K562 (cell line): ENCODE measurements at regions not wholly inside any gene's neighbourhood (a gene's known extent, or its start where the extent isn't known, plus 50 kb on each side); places are given as distances from the start of the nearest gene placed in this dataset.

ENCODE experiments used
- ATAC-seq: fragments of 200-7000 bp; cut with Tn5 transposase; 3 replicates; pipeline ENCODE4 v1.9.1; 2020; ENCODE audit warnings: moderate library complexity
- BruUV-seq: library from RNA; stranded (reverse); fragments of 400-500 nt; replicated peaks from 2 replicates; lab custom pipeline; 2021; lab: Mats Ljungman, UMichigan
- CTCF ChIA-PET: fragments of 300-600 bp; formaldehyde crosslinking; extraction: SDS; loops from one replicate; lab custom pipeline; 2021; ENCODE audit warnings: low intra/inter-chr PET ratio; lab: Yijun Ruan, JAX
- POLR2A ChIA-PET: fragments of 300-600, 350-650 bp; sonication (Branson Sonifier 250); formaldehyde crosslinking; extraction: SDS; loops from one replicate; lab custom pipeline; 2021; ENCODE audit warnings: antibody characterized with exemption, inconsistent platforms; lab: Yijun Ruan, JAX
- DNase-seq, 4 experiments: peaks; one replicate each; pipeline versions ENCODE4 v3.0.0 to v3.0.0-alpha.2; 2011 to 2018; ENCODE audit warnings: low spot score in 3 of 4, mixed read lengths in 3 of 4; ENCODE audit errors: extremely low read depth in 1 of 4
- FAIRE-seq: peaks from 2 replicates; lab custom pipeline; 2011; peaks lifted over from hg19 to GRCh38; lab: Jason Lieb, UNC
- H2AFZ ChIP-seq: 2 replicates; pipeline ENCODE4 v1.6.0; 2011; ENCODE audit warnings: low read depth, low read length, control low read depth, inconsistent platforms
- H3K27ac ChIP-seq: fragments of 200-600 bp; 3 replicates; pipeline ENCODE4 v1.8.0; 2011; ENCODE audit warnings: low read depth, mild to moderate bottlenecking, control low read depth, inconsistent platforms, low read length, moderate library complexity, mixed read lengths; ENCODE audit errors: extremely low read depth
- H3K27me3 ChIP-seq, 2 experiments: fragments of 300-600 bp in 1 of 2; 2 replicates in 1 of 2; 3 replicates in 1 of 2; pipeline versions ENCODE4 v1.6.0 to v1.8.0; 2011; ENCODE audit warnings: inconsistent platforms in 2 of 2, low read length in 2 of 2, mild to moderate bottlenecking in 1 of 2, mixed read lengths in 1 of 2, moderate library complexity in 1 of 2; ENCODE audit not compliant: control insufficient read depth in 2 of 2, insufficient read depth in 2 of 2
- H3K36me3 ChIP-seq: fragments of 300-600 bp; 3 replicates; pipeline ENCODE4 v1.8.0; 2011; ENCODE audit warnings: mild to moderate bottlenecking, low read length, inconsistent platforms; ENCODE audit not compliant: control insufficient read depth, insufficient read depth
- H3K4me1 ChIP-seq, 2 experiments: fragments of 200-600 bp in 1 of 2; replicated peaks in 1 of 2; 2 replicates in 1 of 2; 3 replicates in 1 of 2; pipeline versions ENCODE4 v1.5.1 to v1.8.0; 2011; ENCODE audit warnings: inconsistent platforms in 2 of 2, low read length in 2 of 2, mild to moderate bottlenecking in 1 of 2, mixed read lengths in 1 of 2, moderate library complexity in 1 of 2; ENCODE audit not compliant: control insufficient read depth in 2 of 2, insufficient read depth in 2 of 2
- H3K4me2 ChIP-seq: 2 replicates; pipeline ENCODE4 v1.6.1; 2011; ENCODE audit warnings: low read length, control low read depth, inconsistent platforms, mixed read lengths; ENCODE audit not compliant: insufficient read depth
- H3K4me3 ChIP-seq: fragments of 200-600 bp; sonication (generic), shearing (Covaris generic); 2 replicates; pipeline ENCODE4 v1.5.1; 2016; ENCODE audit warnings: control low read depth, inconsistent platforms
- H3K79me2 ChIP-seq: fragments of 200-600 bp; 3 replicates; pipeline ENCODE4 v1.8.0; 2011; ENCODE audit warnings: low read length, inconsistent platforms; ENCODE audit not compliant: control insufficient read depth, insufficient read depth
- H3K9ac ChIP-seq, 2 experiments: 2 replicates each; pipeline versions ENCODE4 v1.6.0 to v1.6.1; 2011; ENCODE audit warnings: low read depth in 2 of 2, low read length in 2 of 2, control low read depth in 1 of 2, inconsistent platforms in 1 of 2, mild to moderate bottlenecking in 1 of 2, mixed read lengths in 1 of 2; ENCODE audit not compliant: insufficient read depth in 1 of 2
- H3K9me1 ChIP-seq: one replicate; pipeline ENCODE4 v1.6.0; 2011; ENCODE audit warnings: inconsistent platforms, mild to moderate bottlenecking, low read length, moderate library complexity; ENCODE audit not compliant: control insufficient read depth, insufficient read depth
- H3K9me3 ChIP-seq: replicated peaks from 2 replicates; pipeline ENCODE4 v1.5.1; 2011; ENCODE audit warnings: low read depth, low read length, inconsistent platforms; ENCODE audit not compliant: control insufficient read depth, insufficient read depth
- H4K20me1 ChIP-seq: replicated peaks from 2 replicates; pipeline ENCODE4 v1.6.1; 2011; ENCODE audit warnings: low read length, inconsistent platforms, mixed read lengths; ENCODE audit not compliant: control insufficient read depth, insufficient read depth
- FOXP1 ChIP-seq: sonication (generic); formaldehyde crosslinking; IDR thresholded peaks from 2 replicates; pipeline ENCODE4 v1.8.0; 2022; ENCODE audit warnings: mild to moderate bottlenecking, missing genetic modification reagents
- MCM5 ChIP-seq: fragments of 450-650 bp; IDR thresholded peaks from 2 replicates; pipeline ENCODE4 v1.6.1; 2016; ENCODE audit warnings: low read depth
- MYC ChIP-seq, 2 experiments: fragments of 250-450 bp in 1 of 2; sonication (Bioruptor Pico) in 1 of 2; IDR thresholded peaks; 2 replicates each; pipeline versions ENCODE4 v1.5.1 to v1.6.1; 2012 to 2021; ENCODE audit warnings: low read depth in 2 of 2, borderline replicate concordance in 1 of 2, improper control_type of control experiment in 1 of 2, low read length in 1 of 2, mild to moderate bottlenecking in 1 of 2, moderate library complexity in 1 of 2
- NCOA2 ChIP-seq, 2 experiments: fragments of 450-650 bp; IDR thresholded peaks; 2 replicates each; pipeline ENCODE4 v1.6.1; 2018; ENCODE audit warnings: mild to moderate bottlenecking in 2 of 2, moderate library complexity in 1 of 2; ENCODE audit not compliant: partially characterized antibody in 2 of 2
- PHB ChIP-seq: fragments of 250-450 bp; sonication (Bioruptor Pico); IDR thresholded peaks from 2 replicates; pipeline ENCODE4 v1.5.0; 2021
- ZC3H11A ChIP-seq: IDR thresholded peaks from 2 replicates; pipeline ENCODE4 v1.6.1; 2012; ENCODE audit warnings: low read depth, low read length, improper control_type of control experiment
- ZFX ChIP-seq: sonication (generic); formaldehyde crosslinking; IDR thresholded peaks from 2 replicates; pipeline ENCODE4 v1.8.0; 2022; ENCODE audit warnings: mild to moderate bottlenecking, missing genetic modification reagents, moderate library complexity
- WGBS: fragments of 100-300 bp; shearing (Covaris generic); methylation state at CpG from one replicate; pipeline ENCODE4 v1.1.6; 2016; ENCODE audit warnings: low coverage, mixed read lengths; ENCODE audit not compliant: insufficient coverage; ENCODE audit errors: missing lambda C conversion rate; 5-methylcytosine and 5-hydroxymethylcytosine counted together
- in situ Hi-C: fragments of 300-500 bp; cut with MboI; formaldehyde crosslinking; loops from 4 replicates; pipeline ENCODE4 v1.15.0; 2018; ENCODE audit warnings: inconsistent platforms, mixed read lengths
- intact Hi-C: fragments of 100-400 bp; cut with micrococcal nuclease; formaldehyde crosslinking; loops from 2 replicates; pipeline ENCODE4 v1.14.2; 2022
- TF ChIP-seq, protein P1 (sequence below): fragments of 450-650 bp; IDR thresholded peaks from 2 replicates; pipeline ENCODE4 v1.6.1; 2018; ENCODE audit warnings: mild to moderate bottlenecking, low read depth; ENCODE audit not compliant: partially characterized antibody

DNA sequence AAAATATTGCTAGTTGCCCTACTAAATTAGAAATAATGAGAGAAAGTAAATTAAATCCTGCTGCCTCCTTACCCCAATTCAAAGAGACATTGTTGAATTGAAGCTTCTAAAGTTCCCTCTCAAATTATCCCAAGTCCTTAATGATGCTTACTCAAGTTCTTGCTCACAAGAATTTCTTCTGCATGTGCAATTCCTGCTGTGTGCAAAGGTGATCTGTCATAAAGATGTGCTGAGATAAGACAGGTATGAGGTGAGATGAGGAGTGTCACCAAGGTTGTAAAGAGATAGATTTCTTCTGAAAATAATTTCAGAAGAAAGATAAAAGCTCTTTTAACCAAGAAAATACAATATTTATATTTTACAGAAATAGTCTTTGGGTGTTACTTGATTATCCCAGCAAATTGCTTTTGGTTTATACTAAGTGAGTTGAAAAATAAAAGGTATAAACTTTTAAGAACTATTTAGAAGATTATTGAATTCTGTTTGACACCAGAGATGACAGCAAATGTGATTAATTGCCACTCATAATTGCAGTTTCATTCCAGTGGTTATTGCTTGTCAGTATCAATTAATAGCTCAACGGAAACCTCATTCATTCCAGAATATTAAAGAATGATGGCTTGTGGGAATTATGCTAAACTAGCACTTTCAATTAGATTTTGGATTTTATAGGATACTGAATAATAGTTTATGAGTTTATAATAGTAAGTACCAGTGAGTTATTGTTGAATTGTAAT is 674.3 kb downstream of the STK39 start:
- intact Hi-C loops (no loop called here), in situ Hi-C loops (no loop called here)
- ATAC-seq (no peak), FAIRE-seq (no peak), DNase-seq (no peak)
- POLR2A ChIA-PET, result no interaction called here
- no peak overlapping the region for H2AFZ ChIP-seq
- no peaks in the 10 kb centered on the region for H3K9me1 ChIP-seq
- no peak overlapping the region for H3K9ac ChIP-seq
- no peaks in the 10 kb centered on the region for H3K4me1 ChIP-seq
- TF ChIP-seq ZFX (CRISPR knock-in tag), result no peak
- TF ChIP-seq PHB (CRISPR knock-in tag), result no peak
- TF ChIP-seq ZC3H11A, result no peak
- TF ChIP-seq, protein P1, sequence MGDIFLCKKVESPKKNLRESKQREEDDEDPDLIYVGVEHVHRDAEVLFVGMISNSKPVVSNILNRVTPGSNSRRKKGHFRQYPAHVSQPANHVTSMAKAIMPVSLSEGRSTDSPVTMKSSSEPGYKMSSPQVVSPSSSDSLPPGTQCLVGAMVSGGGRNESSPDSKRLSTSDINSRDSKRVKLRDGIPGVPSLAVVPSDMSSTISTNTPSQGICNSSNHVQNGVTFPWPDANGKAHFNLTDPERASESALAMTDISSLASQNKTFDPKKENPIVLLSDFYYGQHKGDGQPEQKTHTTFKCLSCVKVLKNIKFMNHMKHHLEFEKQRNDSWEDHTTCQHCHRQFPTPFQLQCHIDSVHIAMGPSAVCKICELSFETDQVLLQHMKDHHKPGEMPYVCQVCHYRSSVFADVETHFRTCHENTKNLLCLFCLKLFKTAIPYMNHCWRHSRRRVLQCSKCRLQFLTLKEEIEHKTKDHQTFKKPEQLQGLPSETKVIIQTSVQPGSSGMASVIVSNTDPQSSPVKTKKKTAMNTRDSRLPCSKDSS, result no peak
- no peak for TF ChIP-seq MCM5
- TF ChIP-seq FOXP1 (CRISPR knock-in tag), result no peak
- TF ChIP-seq NCOA2 (IDR thresholded peaks at IDR 0.05; ENCODE audit: partially characterized antibody in 2 of 2), result no peak
- TF ChIP-seq MYC (IDR thresholded peaks at IDR 0.05; ENCODE audit: low read depth, low read length), result no peak
- TF ChIP-seq MYC (CRISPR knock-in tag; IDR thresholded peaks at IDR 0.05; ENCODE audit: borderline replicate concordance, low read depth), result no peak
- H3K27me3 ChIP-seq, result no peaks in the 10 kb centered on the region
- no peak overlapping the region for H3K4me2 ChIP-seq
- H3K27ac ChIP-seq, result no peak overlapping the region
- no peaks in the 10 kb centered on the region for H3K36me3 ChIP-seq
- H3K79me2 ChIP-seq, result no peaks in the 10 kb centered on the region
- H4K20me1 ChIP-seq, result no peaks in the 10 kb centered on the region
- no TSS peak for BruUV-seq
- no peaks in the 10 kb centered on the region for H3K9me3 ChIP-seq
- H3K4me3 ChIP-seq, result no peak overlapping the region
- WGBS, result 0% methylated on average over 1 of the region's 1 CpG
- CTCF ChIA-PET, result no interaction called here
